HEK293 (cell line): ENCODE measurements at regions not wholly inside any gene's neighbourhood (a gene's known extent, or its start where the extent isn't known, plus 50 kb on each side); places are given as distances from the start of the nearest gene placed in this dataset.

Experiments used
- CTCF ChIA-PET: fragments of 350-600 bp; formaldehyde crosslinking; extraction: SDS; loops from one replicate; lab custom pipeline; 2021; ENCODE audit warnings: antibody characterized with exemption; lab: Yijun Ruan, JAX
- POLR2A ChIA-PET: fragments of 300-600 bp; formaldehyde crosslinking; extraction: SDS; loops from one replicate; lab custom pipeline; 2020; ENCODE audit warnings: antibody characterized with exemption, inconsistent platforms; lab: Yijun Ruan, JAX
- H3K27ac ChIP-seq: fragments of 200-500 bp; sonication (Bioruptor generic); 2 replicates; pipeline ENCODE4 v1.5.1; 2014; ENCODE audit warnings: low read depth, low read length, control low read depth, inconsistent platforms; ENCODE audit errors: extremely low read depth
- H3K36me3 ChIP-seq, 2 experiments: fragments of 200-500 bp in 1 of 2; sonication (Bioruptor generic) in 1 of 2; 1 replicate in 1 of 2; 2 replicates in 1 of 2; pipeline ENCODE4 v1.5.1; 2014 to 2017; ENCODE audit warnings: inconsistent platforms in 2 of 2, low read length in 2 of 2; ENCODE audit not compliant: control insufficient read depth in 2 of 2, insufficient read depth in 1 of 2
- H3K4me1 ChIP-seq: fragments of 200-500 bp; sonication (Bioruptor generic); 2 replicates; pipeline ENCODE4 v1.5.1; 2014; ENCODE audit warnings: mild to moderate bottlenecking, low read length, inconsistent platforms; ENCODE audit not compliant: control insufficient read depth, insufficient read depth
- H3K4me3 ChIP-seq: 2 replicates; pipeline ENCODE4 v1.5.1; 2011; ENCODE audit warnings: low read depth, mild to moderate bottlenecking, control low read depth, low read length, moderate library complexity
- H3K9me3 ChIP-seq: fragments of 200-500 bp; sonication (Bioruptor generic); 2 replicates; pipeline ENCODE4 v1.5.1; 2014; ENCODE audit warnings: low read depth, low read length, inconsistent platforms; ENCODE audit not compliant: control insufficient read depth, insufficient read depth
- GLI4 ChIP-seq: fragments of 450-650 bp; formaldehyde crosslinking; IDR thresholded peaks from 2 replicates; pipeline ENCODE4 v1.5.1; 2016; ENCODE audit warnings: missing biosample characterization, missing genetic modification characterization
- ZBTB1 ChIP-seq: fragments of 450-650 bp; formaldehyde crosslinking; IDR thresholded peaks from 2 replicates; pipeline ENCODE4 v1.5.1; 2016; ENCODE audit warnings: missing biosample characterization, missing genetic modification characterization
- ZBTB20 ChIP-seq: fragments of 450-650 bp; formaldehyde crosslinking; IDR thresholded peaks from 2 replicates; pipeline ENCODE4 v1.5.1; 2016; ENCODE audit warnings: missing biosample characterization, missing genetic modification characterization
- ZBTB48 ChIP-seq: fragments of 450-650 bp; formaldehyde crosslinking; IDR thresholded peaks from 2 replicates; pipeline ENCODE4 v1.5.1; 2016; ENCODE audit warnings: missing biosample characterization, missing genetic modification characterization
- ZFHX2 ChIP-seq: fragments of 450-650 bp; formaldehyde crosslinking; conservative IDR thresholded peaks from 2 replicates; pipeline ENCODE4 v1.5.1; 2016; ENCODE audit warnings: missing biosample characterization, missing genetic modification characterization
- ZNF10 ChIP-seq: fragments of 450-650 bp; formaldehyde crosslinking; IDR thresholded peaks from 2 replicates; pipeline ENCODE4 v1.5.1; 2017; ENCODE audit warnings: missing biosample characterization, missing genetic modification characterization
- ZNF121 ChIP-seq: fragments of 450-650 bp; formaldehyde crosslinking; IDR thresholded peaks from 2 replicates; pipeline ENCODE4 v1.5.1; 2016; ENCODE audit warnings: missing biosample characterization, missing genetic modification characterization
- ZNF155 ChIP-seq: fragments of 450-650 bp; formaldehyde crosslinking; IDR thresholded peaks from 2 replicates; pipeline ENCODE4 v1.5.1; 2016; ENCODE audit warnings: missing biosample characterization, missing genetic modification characterization
- ZNF174 ChIP-seq: fragments of 450-650 bp; formaldehyde crosslinking; IDR thresholded peaks from 2 replicates; pipeline ENCODE4 v1.5.0; 2017; ENCODE audit warnings: missing biosample characterization, mild to moderate bottlenecking, missing genetic modification characterization
- ZNF335 ChIP-seq: fragments of 450-650 bp; formaldehyde crosslinking; conservative IDR thresholded peaks from 2 replicates; pipeline ENCODE4 v1.5.1; 2016; ENCODE audit warnings: missing biosample characterization, missing genetic modification characterization
- ZNF394 ChIP-seq: fragments of 450-650 bp; formaldehyde crosslinking; IDR thresholded peaks from 2 replicates; pipeline ENCODE4 v1.5.1; 2016; ENCODE audit warnings: missing biosample characterization, missing genetic modification characterization, mild to moderate bottlenecking, moderate library complexity, borderline replicate concordance
- ZNF48 ChIP-seq: fragments of 450-650 bp; formaldehyde crosslinking; IDR thresholded peaks from 2 replicates; pipeline ENCODE4 v1.5.1; 2016; ENCODE audit warnings: missing biosample characterization, missing genetic modification characterization
- ZNF596 ChIP-seq: fragments of 450-650 bp; IDR thresholded peaks from 2 replicates; pipeline ENCODE4 v1.5.0; 2018; ENCODE audit warnings: missing biosample characterization, mild to moderate bottlenecking, missing genetic modification characterization, moderate library complexity
- ZNF670 ChIP-seq: fragments of 450-650 bp; formaldehyde crosslinking; IDR thresholded peaks from 2 replicates; pipeline ENCODE4 v1.5.1; 2016; ENCODE audit warnings: missing biosample characterization, missing genetic modification characterization, low read depth
- ZNF830 ChIP-seq: fragments of 450-650 bp; IDR thresholded peaks from 2 replicates; pipeline ENCODE4 v1.5.0; 2018; ENCODE audit warnings: missing biosample characterization, missing genetic modification characterization, low read depth, mild to moderate bottlenecking, moderate library complexity
- ZNF843 ChIP-seq: fragments of 450-650 bp; formaldehyde crosslinking; IDR thresholded peaks from 2 replicates; pipeline ENCODE4 v1.5.1; 2016; ENCODE audit warnings: missing biosample characterization, missing genetic modification characterization
- TF ChIP-seq, protein P1 (sequence below): fragments of 450-650 bp; formaldehyde crosslinking; IDR thresholded peaks from 2 replicates; pipeline ENCODE4 v1.5.1; 2016; ENCODE audit warnings: missing biosample characterization, missing genetic modification characterization, borderline replicate concordance
- TF ChIP-seq, protein P2 (sequence below): fragments of 450-650 bp; formaldehyde crosslinking; IDR thresholded peaks from 2 replicates; pipeline ENCODE4 v1.5.1; 2017; ENCODE audit warnings: missing biosample characterization, mild to moderate bottlenecking, missing genetic modification characterization, moderate library complexity
- TF ChIP-seq, protein P3 (sequence below): fragments of 450-650 bp; formaldehyde crosslinking; conservative IDR thresholded peaks from 2 replicates; pipeline ENCODE4 v1.5.1; 2016; ENCODE audit warnings: low read depth, missing biosample characterization, missing genetic modification characterization

DNA sequence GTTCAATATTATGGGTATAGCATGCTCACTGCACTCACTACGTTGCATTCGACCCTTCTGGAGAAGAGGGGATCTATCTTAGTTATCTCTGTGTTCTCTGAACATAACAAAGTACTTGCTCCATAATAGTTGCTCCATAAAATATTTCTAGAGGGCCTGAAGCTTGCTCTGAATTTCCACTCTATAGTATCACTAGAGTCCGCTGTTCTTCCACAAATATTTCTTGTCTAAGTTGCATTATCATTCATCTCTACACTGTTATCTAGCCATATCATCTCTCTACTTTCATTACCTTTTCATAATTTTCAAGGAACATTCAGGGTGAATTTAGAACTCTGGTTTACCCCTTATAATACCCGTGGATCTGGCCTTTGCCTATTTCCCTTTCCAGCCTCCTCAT, 246.1 kb upstream of the PDE3A start:
- no peak overlapping the region for H3K27ac ChIP-seq
- POLR2A ChIA-PET = no interaction called here
- CTCF ChIA-PET = no interaction called here
- H3K4me1 ChIP-seq = no peaks in the 10 kb centered on the region
- no peaks in the 10 kb centered on the region for H3K9me3 ChIP-seq
- no peaks in the 10 kb centered on the region for H3K36me3 ChIP-seq
- H3K4me3 ChIP-seq = no peak overlapping the region
- TF ChIP-seq ZNF155 (tag by site-specific recombination) (no peak), GLI4 (tag by site-specific recombination) (no peak), ZNF670 (no peak), ZBTB48 (tag by site-specific recombination) (no peak), ZNF48 (no peak), ZNF174 (tag by site-specific recombination) (no peak)

- no peak overlapping the region for H3K4me3 ChIP-seq
- no peaks in the 10 kb centered on the region for H3K4me1 ChIP-seq
- no peaks in the 10 kb centered on the region for H3K9me3 ChIP-seq
- CTCF ChIA-PET = interaction anchor here (0.6 kb wide), 1 partner anchor 70 kb away, joined by 4 read pairs; no protein-coding TSS in a partner anchor
- H3K27ac ChIP-seq = no peak overlapping the region
- POLR2A ChIA-PET = no interaction called here
- TF ChIP-seq ZNF394 (tag by site-specific recombination) (no peak), ZNF830 (tag by site-specific recombination) (no peak), ZNF10 (tag by site-specific recombination) (no peak), ZNF335 (tag by site-specific recombination) (no peak), ZBTB20 (tag by site-specific recombination) (no peak), ZNF121 (no peak)
- no peaks in the 10 kb centered on the region for H3K36me3 ChIP-seq
Observed at GRCh38 chr12:20123465-20123864, 244.9 kb upstream of the PDE3A start.

- no peak overlapping the region for H3K4me3 ChIP-seq
- POLR2A ChIA-PET = no interaction called here
- TF ChIP-seq ZFHX2 (no peak), ZBTB1 (tag by site-specific recombination) (no peak)
- TF ChIP-seq, protein P1, sequence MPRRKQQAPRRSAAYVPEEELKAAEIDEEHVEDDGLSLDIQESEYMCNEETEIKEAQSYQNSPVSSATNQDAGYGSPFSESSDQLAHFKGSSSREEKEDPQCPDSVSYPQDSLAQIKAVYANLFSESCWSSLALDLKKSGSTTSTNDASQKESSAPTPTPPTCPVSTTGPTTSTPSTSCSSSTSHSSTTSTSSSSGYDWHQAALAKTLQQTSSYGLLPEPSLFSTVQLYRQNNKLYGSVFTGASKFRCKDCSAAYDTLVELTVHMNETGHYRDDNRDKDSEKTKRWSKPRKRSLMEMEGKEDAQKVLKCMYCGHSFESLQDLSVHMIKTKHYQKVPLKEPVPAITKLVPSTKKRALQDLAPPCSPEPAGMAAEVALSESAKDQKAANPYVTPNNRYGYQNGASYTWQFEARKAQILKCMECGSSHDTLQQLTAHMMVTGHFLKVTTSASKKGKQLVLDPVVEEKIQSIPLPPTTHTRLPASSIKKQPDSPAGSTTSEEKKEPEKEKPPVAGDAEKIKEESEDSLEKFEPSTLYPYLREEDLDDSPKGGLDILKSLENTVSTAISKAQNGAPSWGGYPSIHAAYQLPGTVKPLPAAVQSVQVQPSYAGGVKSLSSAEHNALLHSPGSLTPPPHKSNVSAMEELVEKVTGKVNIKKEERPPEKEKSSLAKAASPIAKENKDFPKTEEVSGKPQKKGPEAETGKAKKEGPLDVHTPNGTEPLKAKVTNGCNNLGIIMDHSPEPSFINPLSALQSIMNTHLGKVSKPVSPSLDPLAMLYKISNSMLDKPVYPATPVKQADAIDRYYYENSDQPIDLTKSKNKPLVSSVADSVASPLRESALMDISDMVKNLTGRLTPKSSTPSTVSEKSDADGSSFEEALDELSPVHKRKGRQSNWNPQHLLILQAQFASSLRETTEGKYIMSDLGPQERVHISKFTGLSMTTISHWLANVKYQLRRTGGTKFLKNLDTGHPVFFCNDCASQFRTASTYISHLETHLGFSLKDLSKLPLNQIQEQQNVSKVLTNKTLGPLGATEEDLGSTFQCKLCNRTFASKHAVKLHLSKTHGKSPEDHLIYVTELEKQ (tag by site-specific recombination) = no peak
- TF ChIP-seq, all 188 proteins: peak for 0
- H3K36me3 ChIP-seq = no peaks in the 10 kb centered on the region
- no peak overlapping the region for H3K27ac ChIP-seq
- CTCF ChIA-PET = no interaction called here
- no peaks in the 10 kb centered on the region for H3K9me3 ChIP-seq
- H3K4me1 ChIP-seq = no peaks in the 10 kb centered on the region
Observed at GRCh38 chr12:20125276-20125798, 243.0 kb upstream of the PDE3A start.

- CTCF ChIA-PET = interaction anchor here (0.7 kb wide), 1 partner anchor 77 kb away, joined by 8 read pairs; no protein-coding TSS in a partner anchor
- POLR2A ChIA-PET = no interaction called here
- no peaks in the 10 kb centered on the region for H3K36me3 ChIP-seq
- H3K4me1 ChIP-seq = no peaks in the 10 kb centered on the region
- no peak overlapping the region for H3K4me3 ChIP-seq
- H3K9me3 ChIP-seq = no peaks in the 10 kb centered on the region
- H3K27ac ChIP-seq = no peak overlapping the region
- TF ChIP-seq, protein P2, sequence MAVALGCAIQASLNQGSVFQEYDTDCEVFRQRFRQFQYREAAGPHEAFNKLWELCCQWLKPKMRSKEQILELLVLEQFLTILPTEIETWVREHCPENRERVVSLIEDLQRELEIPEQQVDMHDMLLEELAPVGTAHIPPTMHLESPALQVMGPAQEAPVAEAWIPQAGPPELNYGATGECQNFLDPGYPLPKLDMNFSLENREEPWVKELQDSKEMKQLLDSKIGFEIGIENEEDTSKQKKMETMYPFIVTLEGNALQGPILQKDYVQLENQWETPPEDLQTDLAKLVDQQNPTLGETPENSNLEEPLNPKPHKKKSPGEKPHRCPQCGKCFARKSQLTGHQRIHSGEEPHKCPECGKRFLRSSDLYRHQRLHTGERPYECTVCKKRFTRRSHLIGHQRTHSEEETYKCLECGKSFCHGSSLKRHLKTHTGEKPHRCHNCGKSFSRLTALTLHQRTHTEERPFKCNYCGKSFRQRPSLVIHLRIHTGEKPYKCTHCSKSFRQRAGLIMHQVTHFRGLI = no peak
- TF ChIP-seq ZNF596 (no peak), ZNF843 (tag by site-specific recombination) (no peak)
- TF ChIP-seq, protein P3, sequence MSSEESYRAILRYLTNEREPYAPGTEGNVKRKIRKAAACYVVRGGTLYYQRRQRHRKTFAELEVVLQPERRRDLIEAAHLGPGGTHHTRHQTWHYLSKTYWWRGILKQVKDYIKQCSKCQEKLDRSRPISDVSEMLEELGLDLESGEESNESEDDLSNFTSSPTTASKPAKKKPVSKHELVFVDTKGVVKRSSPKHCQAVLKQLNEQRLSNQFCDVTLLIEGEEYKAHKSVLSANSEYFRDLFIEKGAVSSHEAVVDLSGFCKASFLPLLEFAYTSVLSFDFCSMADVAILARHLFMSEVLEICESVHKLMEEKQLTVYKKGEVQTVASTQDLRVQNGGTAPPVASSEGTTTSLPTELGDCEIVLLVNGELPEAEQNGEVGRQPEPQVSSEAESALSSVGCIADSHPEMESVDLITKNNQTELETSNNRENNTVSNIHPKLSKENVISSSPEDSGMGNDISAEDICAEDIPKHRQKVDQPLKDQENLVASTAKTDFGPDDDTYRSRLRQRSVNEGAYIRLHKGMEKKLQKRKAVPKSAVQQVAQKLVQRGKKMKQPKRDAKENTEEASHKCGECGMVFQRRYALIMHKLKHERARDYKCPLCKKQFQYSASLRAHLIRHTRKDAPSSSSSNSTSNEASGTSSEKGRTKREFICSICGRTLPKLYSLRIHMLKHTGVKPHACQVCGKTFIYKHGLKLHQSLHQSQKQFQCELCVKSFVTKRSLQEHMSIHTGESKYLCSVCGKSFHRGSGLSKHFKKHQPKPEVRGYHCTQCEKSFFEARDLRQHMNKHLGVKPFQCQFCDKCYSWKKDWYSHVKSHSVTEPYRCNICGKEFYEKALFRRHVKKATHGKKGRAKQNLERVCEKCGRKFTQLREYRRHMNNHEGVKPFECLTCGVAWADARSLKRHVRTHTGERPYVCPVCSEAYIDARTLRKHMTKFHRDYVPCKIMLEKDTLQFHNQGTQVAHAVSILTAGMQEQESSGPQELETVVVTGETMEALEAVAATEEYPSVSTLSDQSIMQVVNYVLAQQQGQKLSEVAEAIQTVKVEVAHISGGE (tag by site-specific recombination) = no peak
Observed at GRCh38 chr12:20126601-20127000, 241.7 kb upstream of the PDE3A start.
